ENCODE measurements at regions not wholly inside any gene's neighbourhood (a gene's known extent, or its start where the extent isn't known, plus 50 kb on each side); places are given as distances from the start of the nearest gene placed in this dataset.

- POLR2A ChIA-PET: interaction anchor here (0.6 kb wide), 1 partner anchor 146 kb away, joined by 3 read pairs; no protein-coding TSS in a partner anchor
- Mint-ChIP-seq H3K4me1 (ENCODE audit: low read depth) (peaks cover 4% of the 10 kb centered on the region), H3K4me3 (no peak overlapping the region), H3K36me3 (ENCODE audit: low read depth) (no peaks in the 10 kb centered on the region), H3K27ac (no peak overlapping the region), H3K27me3 (no peaks in the 10 kb centered on the region), H3K9me3 (no peaks in the 10 kb centered on the region)
- DNase-seq (no peak), ATAC-seq (no peak)
- intact Hi-C loops (cut with micrococcal nuclease): no loop called here
- CTCF ChIA-PET: interaction anchor here (1.0 to 1.3 kb wide), 5 partner anchors 13 to 183 kb away, joined by 3 read pairs; no protein-coding TSS in a partner anchor
- no peak for TF ChIP-seq CTCF (IDR thresholded peaks at IDR 0.05)
Observed at GRCh38 chr10:91115618-91116390, 104.7 kb upstream of the PCGF5 start.

- TF ChIP-seq CTCF (IDR thresholded peaks at IDR 0.05): no peak
- H3K4me3 Mint-ChIP-seq: no peak overlapping the region
- DNase-seq (no peak), ATAC-seq (no peak)
- no peak overlapping the region for H3K27ac Mint-ChIP-seq
- CTCF ChIA-PET: no interaction called here
- no peaks in the 10 kb centered on the region for H3K36me3 Mint-ChIP-seq (ENCODE audit: low read depth)
- intact Hi-C loops (cut with micrococcal nuclease): no loop called here
- no peaks in the 10 kb centered on the region for H3K9me3 Mint-ChIP-seq
- POLR2A ChIA-PET: no interaction called here
- no peaks in the 10 kb centered on the region for H3K27me3 Mint-ChIP-seq
- peaks cover 6% of the 10 kb centered on the region for H3K4me1 Mint-ChIP-seq (ENCODE audit: low read depth)
Observed at GRCh38 chr10:91117505-91117904, 103.0 kb upstream of the PCGF5 start.

- intact Hi-C loops (cut with micrococcal nuclease): no loop called here
- Mint-ChIP-seq H3K4me1 (ENCODE audit: low read depth) (peaks cover 6% of the 10 kb centered on the region), H3K27me3 (peaks cover 3% of the 10 kb centered on the region)
Observed at GRCh38 chr10:91120348-91120747, 100.1 kb upstream of the PCGF5 start.

GRCh38 chr10:91123261-91123660 is 97.2 kb upstream of the PCGF5 start:
- H3K27me3 Mint-ChIP-seq: peaks cover 3% of the 10 kb centered on the region
- ATAC-seq: no peak
- no peak overlapping the region for H3K4me3 Mint-ChIP-seq
- TF ChIP-seq CTCF (IDR thresholded peaks at IDR 0.05): no peak
- ChIA-PET CTCF (interaction anchor here (0.6 kb wide), 1 partner anchor 713 kb away, joined by 3 read pairs; no protein-coding TSS in a partner anchor), POLR2A (no interaction called here)
- H3K9me3 Mint-ChIP-seq: no peaks in the 10 kb centered on the region
- no peak overlapping the region for H3K27ac Mint-ChIP-seq
- DNase-seq: no peak
- H3K36me3 Mint-ChIP-seq (ENCODE audit: low read depth): no peaks in the 10 kb centered on the region
- intact Hi-C loops (cut with micrococcal nuclease): no loop called here
- peaks cover 9% of the 10 kb centered on the region for H3K4me1 Mint-ChIP-seq (ENCODE audit: low read depth)

More at GRCh38 chr10:91120348-91120747, 100.1 kb upstream of the PCGF5 start:
- Mint-ChIP-seq H3K36me3 (ENCODE audit: low read depth) (no peaks in the 10 kb centered on the region), H3K9me3 (no peaks in the 10 kb centered on the region), H3K27ac (no peak overlapping the region), H3K4me3 (no peak overlapping the region)
- CTCF ChIA-PET: interaction anchor here (1.1 to 1.6 kb wide), 3 partner anchors 113 to 131 kb away, joined by 3 to 6 read pairs (median 3); no protein-coding TSS in a partner anchor
- no peak for ATAC-seq
- POLR2A ChIA-PET: interaction anchor here (1.1 kb wide), 1 partner anchor 41 kb away, joined by 4 read pairs; no protein-coding TSS in a partner anchor
- no peak for TF ChIP-seq CTCF (IDR thresholded peaks at IDR 0.05)
- no peak for DNase-seq

- ChIA-PET POLR2A (no interaction called here), CTCF (no interaction called here)
- no peak overlapping the region for H3K27ac Mint-ChIP-seq
Observed at GRCh38 chr10:91124016-91124415, 96.4 kb upstream of the PCGF5 start.

More at GRCh38 chr10:91124016-91124415, 96.4 kb upstream of the PCGF5 start:
- Mint-ChIP-seq H3K4me3 (no peak overlapping the region), H3K36me3 (ENCODE audit: low read depth) (no peaks in the 10 kb centered on the region), H3K4me1 (ENCODE audit: low read depth) (peaks cover 9% of the 10 kb centered on the region), H3K27me3 (peaks cover 3% of the 10 kb centered on the region), H3K9me3 (no peaks in the 10 kb centered on the region)
- intact Hi-C loops (cut with micrococcal nuclease): no loop called here
- ATAC-seq (no peak), DNase-seq (no peak)
- no peak for TF ChIP-seq CTCF (IDR thresholded peaks at IDR 0.05)
